HepG2 (cell line): ENCODE measurements at regions not wholly inside any gene's neighbourhood (a gene's known extent, or its start where the extent isn't known, plus 50 kb on each side); places are given as distances from the start of the nearest gene placed in this dataset.

Experiments used
- AHDC1 ChIP-seq: sonication (generic); formaldehyde crosslinking; IDR thresholded peaks from 2 replicates; pipeline ENCODE4 v1.5.1; 2020; ENCODE audit warnings: mild to moderate bottlenecking, missing genetic modification reagents, borderline replicate concordance
- ARID5B ChIP-seq: IDR thresholded peaks from 2 replicates; pipeline ENCODE4 v1.4.0; 2020; ENCODE audit warnings: mild to moderate bottlenecking, missing genetic modification reagents
- BORCS8-MEF2B ChIP-seq: sonication (generic); formaldehyde crosslinking; IDR thresholded peaks from 2 replicates; pipeline ENCODE4 v1.8.0; 2022; ENCODE audit warnings: mild to moderate bottlenecking, missing genetic modification reagents
- CEBPB ChIP-seq: IDR thresholded peaks from 2 replicates; pipeline ENCODE4 v1.6.1; 2011; ENCODE audit warnings: low read depth, low read length, improper control_type of control experiment, borderline replicate concordance
- EP300 ChIP-seq, 3 experiments: sonication (generic) in 1 of 3; formaldehyde crosslinking in 1 of 3; IDR thresholded peaks; 2 replicates each; pipeline versions ENCODE4 v1.5.1 to v1.6.1; 2011 to 2020; ENCODE audit warnings: low read depth in 2 of 3, low read length in 2 of 3, borderline replicate concordance in 1 of 3, improper control_type of control experiment in 1 of 3, mild to moderate bottlenecking in 1 of 3, missing genetic modification reagents in 1 of 3, moderate library complexity in 1 of 3
- GATAD2A ChIP-seq: IDR thresholded peaks from 2 replicates; pipeline ENCODE4 v1.6.1; 2016
- HMG20A ChIP-seq: IDR thresholded peaks from 2 replicates; pipeline ENCODE4 v1.6.1; 2016; ENCODE audit warnings: borderline replicate concordance
- MTF1 ChIP-seq: sonication (generic); formaldehyde crosslinking; IDR thresholded peaks from 2 replicates; pipeline ENCODE4 v1.5.0; 2020; ENCODE audit warnings: missing genetic modification reagents
- NCOA2 ChIP-seq: sonication (generic); formaldehyde crosslinking; IDR thresholded peaks from 2 replicates; pipeline ENCODE4 v1.8.0; 2022; ENCODE audit warnings: inconsistent platforms
- RBFOX2 ChIP-seq: fragments of 200-400 bp; formaldehyde crosslinking; IDR thresholded peaks from 2 replicates; pipeline ENCODE4 v1.6.1; 2017; ENCODE audit warnings: low read depth, mild to moderate bottlenecking, low read length
- SNAI1 ChIP-seq: sonication (generic); formaldehyde crosslinking; IDR thresholded peaks from 2 replicates; pipeline ENCODE4 v1.5.0; 2020; ENCODE audit warnings: mild to moderate bottlenecking, missing genetic modification reagents, borderline replicate concordance
- TFE3 ChIP-seq: IDR thresholded peaks from 2 replicates; pipeline ENCODE4 v1.6.1; 2016
- TOPORS ChIP-seq: sonication (generic); formaldehyde crosslinking; IDR thresholded peaks from 2 replicates; pipeline ENCODE4 v1.8.0; 2023; ENCODE audit warnings: mild to moderate bottlenecking, missing genetic modification reagents
- ZBTB8A ChIP-seq: sonication (generic); formaldehyde crosslinking; IDR thresholded peaks from 2 replicates; pipeline ENCODE4 v1.4.0; 2020; ENCODE audit warnings: mild to moderate bottlenecking, low read depth, missing genetic modification reagents, borderline replicate concordance
- ZNF225 ChIP-seq: sonication (generic); formaldehyde crosslinking; IDR thresholded peaks from 2 replicates; pipeline ENCODE4 v1.4.0; 2020; ENCODE audit warnings: mild to moderate bottlenecking, missing genetic modification reagents
- ZNF639 ChIP-seq: conservative IDR thresholded peaks from 2 replicates; pipeline ENCODE4 v1.6.1; 2018; ENCODE audit warnings: missing genetic modification reagents

GRCh38 chrX:38886112-38886511 is 84.9 kb downstream of the MID1IP1 start (continued):
- peak; percentile 54 for TF ChIP-seq ARID5B
- TF ChIP-seq TOPORS (CRISPR knock-in tag) = no peak
- no peak for TF ChIP-seq ZNF639 (CRISPR knock-in tag)
- no peak for TF ChIP-seq ZBTB8A (CRISPR knock-in tag)
- no peak for TF ChIP-seq BORCS8-MEF2B (CRISPR knock-in tag)
- peak; percentile 42; the same call in 1 of the 2 replicates for TF ChIP-seq NCOA2 (CRISPR knock-in tag)
- no peak for TF ChIP-seq MTF1 (CRISPR knock-in tag)
- TF ChIP-seq GATAD2A = peak; percentile 69
- peak; percentile 72; the same call in 1 of the 2 replicates for TF ChIP-seq AHDC1 (CRISPR knock-in tag)
- no peak for TF ChIP-seq SNAI1
- 0 out of 2 replicates have a peak, but pooled peaks have one; percentile 19 for TF ChIP-seq TFE3 (CRISPR knock-in tag)
- TF ChIP-seq RBFOX2 = no peak
- TF ChIP-seq ZNF225 (CRISPR knock-in tag) = no peak
- peak in 1 of 2 experiments; percentile 55; a peak in 2 of 4 replicates for TF ChIP-seq EP300 (IDR thresholded peaks at IDR 0.05; ENCODE audit: low read depth in 2 of 2, low read length in 2 of 2)
- no peak for TF ChIP-seq EP300 (CRISPR knock-in tag; IDR thresholded peaks at IDR 0.05; ENCODE audit: borderline replicate concordance)
- TF ChIP-seq CEBPB = peak; percentile 70
- TF ChIP-seq HMG20A = peak; percentile 56; the same call in 1 of the 2 replicates
